H1 (cell line): ENCODE measurements at regions not wholly inside any gene's neighbourhood (a gene's known extent, or its start where the extent isn't known, plus 50 kb on each side); places are given as distances from the start of the nearest gene placed in this dataset.

Experiments used
- CTCF ChIA-PET: fragments of 300-600 bp; sonication (Branson Sonifier 250); formaldehyde crosslinking; loops from one replicate; lab custom pipeline; 2021; ENCODE audit not compliant: partially characterized antibody; lab: Charles Lee
- POLR2A ChIA-PET: fragments of 300-600 bp; sonication (Branson Sonifier 250); formaldehyde crosslinking; loops from one replicate; lab custom pipeline; 2021; ENCODE audit warnings: inconsistent platforms; ENCODE audit not compliant: partially characterized antibody; lab: Charles Lee
- DNase-seq, 2 experiments: peaks; one replicate each; pipeline versions ENCODE4 v3.0.0 to v3.0.0-alpha.2; 2010 to 2022; ENCODE audit warnings: low spot score in 2 of 2, low read depth in 1 of 2, mixed read lengths in 1 of 2
- FAIRE-seq: peaks from 2 replicates; lab custom pipeline; 2011; peaks lifted over from hg19 to GRCh38; lab: Jason Lieb, UNC
- H2AFZ ChIP-seq: 2 replicates; pipeline ENCODE4 v1.8.1; 2012; ENCODE audit warnings: low read length, inconsistent platforms
- H2AK5ac ChIP-seq: 2 replicates; pipeline ENCODE4 v1.6.1; 2013; ENCODE audit warnings: low read depth, low read length
- H2BK120ac ChIP-seq: replicated peaks from 2 replicates; pipeline ENCODE3; 2013; ENCODE audit warnings: low read depth, low read length, inconsistent platforms
- H2BK12ac ChIP-seq: 2 replicates; pipeline ENCODE4 v1.6.1; 2013; ENCODE audit warnings: low read depth, low read length
- H2BK15ac ChIP-seq: 2 replicates; pipeline ENCODE4 v1.6.1; 2013; ENCODE audit warnings: low read length
- H2BK20ac ChIP-seq: 2 replicates; pipeline ENCODE4 v1.6.1; 2013; ENCODE audit warnings: low read length
- H2BK5ac ChIP-seq: 2 replicates; pipeline ENCODE4 v1.6.1; 2013; ENCODE audit warnings: low read depth, low read length
- H3K14ac ChIP-seq: 2 replicates; pipeline ENCODE4 v1.6.1; 2013; ENCODE audit warnings: inconsistent platforms; ENCODE audit not compliant: insufficient read length
- H3K18ac ChIP-seq: 2 replicates; pipeline ENCODE4 v1.6.1; 2013; ENCODE audit warnings: low read length; ENCODE audit errors: extremely low read depth
- H3K23ac ChIP-seq: 2 replicates; pipeline ENCODE4 v1.6.1; 2013; ENCODE audit warnings: inconsistent platforms; ENCODE audit not compliant: insufficient read length
- H3K23me2 ChIP-seq: 2 replicates; pipeline ENCODE4 v1.6.1; 2013; ENCODE audit warnings: low read depth, low read length
- H3K27ac ChIP-seq: 2 replicates; pipeline ENCODE4 v1.6.1; 2011; ENCODE audit warnings: low read depth, low read length, inconsistent platforms
- H3K27me3 ChIP-seq, 4 experiments: replicated peaks in 1 of 4; 1 replicate in 1 of 4; 2 replicates in 3 of 4; pipeline versions ENCODE4 v1.6.1 to v1.8.1; 2011 to 2013; ENCODE audit warnings: low read length in 3 of 4, mild to moderate bottlenecking in 3 of 4, inconsistent platforms in 2 of 4, mixed read lengths in 2 of 4, moderate library complexity in 1 of 4; ENCODE audit not compliant: control insufficient read depth in 3 of 4, insufficient read depth in 3 of 4; ENCODE audit errors: extremely low read depth in 1 of 4
- H3K36me3 ChIP-seq, 4 experiments: 2 replicates each; pipeline versions ENCODE4 v1.6.1 to v1.8.1; 2011 to 2013; ENCODE audit warnings: mild to moderate bottlenecking in 4 of 4, low read length in 3 of 4, moderate library complexity in 2 of 4, control low read depth in 1 of 4, inconsistent platforms in 1 of 4; ENCODE audit not compliant: insufficient read depth in 4 of 4, control insufficient read depth in 2 of 4
- H3K4ac ChIP-seq: replicated peaks from 2 replicates; pipeline ENCODE3; 2013; ENCODE audit warnings: low read length, low read depth, mixed read lengths, inconsistent platforms; ENCODE audit not compliant: insufficient read length
- H3K4me1 ChIP-seq, 4 experiments: replicated peaks in 1 of 4; 1 replicate in 1 of 4; 2 replicates in 3 of 4; pipeline versions ENCODE4 v1.6.1 to v1.8.1; 2011 to 2013; ENCODE audit warnings: low read length in 3 of 4, inconsistent platforms in 2 of 4, mixed read lengths in 1 of 4; ENCODE audit not compliant: insufficient read depth in 4 of 4, control insufficient read depth in 3 of 4
- H3K4me2 ChIP-seq, 2 experiments: 2 replicates each; pipeline versions ENCODE4 v1.6.1 to v1.8.1; 2011 to 2013; ENCODE audit warnings: low read depth in 2 of 2, low read length in 2 of 2, control low read depth in 1 of 2, inconsistent platforms in 1 of 2, mild to moderate bottlenecking in 1 of 2; ENCODE audit not compliant: insufficient read depth in 1 of 2
- H3K4me3 ChIP-seq, 4 experiments: fragments of 200-600, 300-600 bp in 1 of 4; sonication (generic), shearing (Covaris generic), sonication (Bioruptor Twin) in 1 of 4; 2 replicates each; pipeline versions ENCODE4 v1.5.1 to v1.8.1; 2011 to 2016; ENCODE audit warnings: low read length in 4 of 4, low read depth in 3 of 4, control low read depth in 2 of 4, inconsistent platforms in 2 of 4, mild to moderate bottlenecking in 2 of 4, mixed read lengths in 1 of 4, moderate library complexity in 1 of 4; ENCODE audit not compliant: insufficient read depth in 2 of 4; ENCODE audit errors: extremely low read depth in 1 of 4
- H3K56ac ChIP-seq: replicated peaks from 2 replicates; pipeline ENCODE3; 2013; ENCODE audit warnings: low read depth, mild to moderate bottlenecking, mixed read lengths, low read length, inconsistent platforms; ENCODE audit not compliant: insufficient read length
- H3K79me1 ChIP-seq: 2 replicates; pipeline ENCODE4 v1.6.1; 2013; ENCODE audit warnings: low read depth, low read length, control low read depth
- H3K79me2 ChIP-seq, 2 experiments: 2 replicates each; pipeline versions ENCODE4 v1.6.1 to v1.8.1; 2012 to 2013; ENCODE audit warnings: low read length in 2 of 2, mild to moderate bottlenecking in 2 of 2, inconsistent platforms in 1 of 2; ENCODE audit not compliant: insufficient read depth in 2 of 2, control insufficient read depth in 1 of 2
- H3K9ac ChIP-seq, 4 experiments: replicated peaks in 1 of 4; 1 replicate in 1 of 4; 2 replicates in 3 of 4; pipeline versions ENCODE4 v1.6.1 to v1.8.1; 2011 to 2013; ENCODE audit warnings: low read depth in 3 of 4, low read length in 3 of 4, control low read depth in 2 of 4, mild to moderate bottlenecking in 2 of 4, moderate library complexity in 2 of 4, inconsistent platforms in 1 of 4; ENCODE audit errors: extremely low read depth in 1 of 4
- H3K9me3 ChIP-seq, 2 experiments: 2 replicates each; pipeline versions ENCODE4 v1.6.1 to v1.8.1; 2012 to 2013; ENCODE audit warnings: mild to moderate bottlenecking in 2 of 2, moderate library complexity in 2 of 2, control low read depth in 1 of 2, inconsistent platforms in 1 of 2, low read depth in 1 of 2, low read length in 1 of 2, mixed read lengths in 1 of 2; ENCODE audit not compliant: insufficient read depth in 2 of 2
- H4K20me1 ChIP-seq, 2 experiments: replicated peaks in 1 of 2; 2 replicates each; pipeline versions ENCODE3 to v1.8.1; 2011 to 2013; ENCODE audit warnings: inconsistent platforms in 2 of 2, low read length in 2 of 2, mild to moderate bottlenecking in 1 of 2; ENCODE audit not compliant: insufficient read depth in 2 of 2, control insufficient read depth in 1 of 2
- H4K5ac ChIP-seq: 2 replicates; pipeline ENCODE4 v1.6.1; 2013; ENCODE audit warnings: low read length, low read depth, mixed read lengths, inconsistent platforms; ENCODE audit not compliant: insufficient read length
- H4K8ac ChIP-seq: 2 replicates; pipeline ENCODE4 v1.8.0; 2013; ENCODE audit warnings: mild to moderate bottlenecking, moderate library complexity, low read length, inconsistent platforms; ENCODE audit not compliant: insufficient read depth; ENCODE audit errors: extremely low read depth
- H4K91ac ChIP-seq: replicated peaks from 2 replicates; pipeline ENCODE3; 2013; ENCODE audit warnings: low read length, mixed read lengths, inconsistent platforms; ENCODE audit not compliant: insufficient read length
- BRCA1 ChIP-seq: IDR thresholded peaks from 2 replicates; pipeline ENCODE4 v1.6.1; 2012; ENCODE audit warnings: low read depth, low read length, improper control_type of control experiment
- CBX8 ChIP-seq: fragments of 300-800, 300-1000 bp; sonication (generic); IDR thresholded peaks from 2 replicates; pipeline ENCODE4 v1.7.1; 2016; ENCODE audit warnings: low read depth, low read length, borderline replicate concordance
- SAP30 ChIP-seq: fragments of 300-600 bp; sonication (generic); IDR thresholded peaks from 2 replicates; pipeline ENCODE4 v1.7.1; 2012; ENCODE audit warnings: low read length, moderate library complexity, mild to moderate bottlenecking, inconsistent platforms; ENCODE audit not compliant: insufficient read depth, insufficient replicate concordance
- SP1 ChIP-seq: IDR thresholded peaks from 2 replicates; pipeline ENCODE4 v1.6.1; 2011; ENCODE audit warnings: low read depth, low read length
- WGBS, 2 experiments: shearing (Covaris generic) in 1 of 2; methylation state at CpG; one replicate each; pipeline versions ENCODE4 v1.1.6 to v1.1.7; 2013 to 2015; ENCODE audit warnings: low lambda C conversion rate in 2 of 2, mixed read lengths in 2 of 2, inconsistent platforms in 1 of 2, low coverage in 1 of 2, missing lambda C conversion rate in 1 of 2; ENCODE audit not compliant: insufficient replicate concordance in 2 of 2, insufficient coverage in 1 of 2, insufficient read length in 1 of 2; ENCODE audit errors: extremely low coverage in 1 of 2, missing lambda C conversion rate in 1 of 2; 5-methylcytosine and 5-hydroxymethylcytosine counted together
- TF ChIP-seq, protein P1 (sequence below): IDR thresholded peaks from 2 replicates; pipeline ENCODE4 v1.6.1; 2012; ENCODE audit warnings: inconsistent platforms

DNA sequence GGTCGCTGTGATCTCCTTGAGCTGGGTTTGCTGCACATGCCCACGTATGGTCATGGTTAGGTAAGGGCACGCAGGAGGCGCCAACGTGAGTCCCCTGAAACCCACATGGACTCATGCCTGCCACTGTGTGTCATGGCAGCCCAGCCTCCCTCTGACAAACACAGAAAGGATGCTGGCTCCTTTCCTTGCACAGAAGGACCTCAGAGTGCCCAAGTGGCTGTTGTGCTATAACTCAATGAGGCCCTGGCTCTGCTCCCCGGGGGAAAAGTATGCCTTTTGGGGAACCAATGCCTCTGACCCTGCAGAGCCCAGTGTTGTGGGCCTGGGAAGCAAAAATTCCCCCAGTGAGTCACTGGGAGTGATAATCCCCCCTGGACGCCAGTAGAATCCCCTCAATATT lies 233.9 kb downstream of the VAPA start:
- FAIRE-seq (no peak), DNase-seq (no peak)
- Histone ChIP-seq H4K8ac (no peak overlapping the region), H3K14ac (no peak overlapping the region), H3K27ac (no peak overlapping the region), H3K4me1 (no peaks in the 10 kb centered on the region; a peak in 1 of 7 replicates), H3K4me2 (no peak overlapping the region), H3K9me3 (0 out of 4 replicates have a peak, but pooled peaks cover 0 to 3% of the 10 kb centered on the region in 2 experiments), H4K91ac (no peak overlapping the region), H3K4ac (no peak overlapping the region), H2BK12ac (no peak overlapping the region), H3K23ac (no peak overlapping the region), H3K27me3 (no peaks in the 10 kb centered on the region; a peak in 1 of 7 replicates), H3K79me1 (no peaks in the 10 kb centered on the region), H3K36me3 (no peaks in the 10 kb centered on the region), H3K79me2 (no peaks in the 10 kb centered on the region), H4K20me1 (no peaks in the 10 kb centered on the region), H2BK120ac (no peak overlapping the region)
- POLR2A ChIA-PET = no interaction called here
- WGBS, 2 experiments = 93% methylated on average over 7 of the region's 7 CpGs; no CpG with 5 or more reads in 1 of the 2 experiments
- CTCF ChIA-PET = interaction anchor here (0.7 to 2.2 kb wide), 4 partner anchors 12 to 180 kb away, joined by 3 to 5 read pairs (median 4); no protein-coding TSS in a partner anchor
- TF ChIP-seq CBX8 (no peak), SP1 (no peak), BRCA1 (no peak), SAP30 (no peak)
- TF ChIP-seq, protein P1, sequence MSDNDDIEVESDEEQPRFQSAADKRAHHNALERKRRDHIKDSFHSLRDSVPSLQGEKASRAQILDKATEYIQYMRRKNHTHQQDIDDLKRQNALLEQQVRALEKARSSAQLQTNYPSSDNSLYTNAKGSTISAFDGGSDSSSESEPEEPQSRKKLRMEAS = no peak
- TF ChIP-seq, all 59 proteins: peak for 0
- Histone ChIP-seq H2AK5ac (no peak overlapping the region), H2BK20ac (no peak overlapping the region), H2BK5ac (no peak overlapping the region), H4K5ac (no peak overlapping the region), H3K23me2 (no peaks in the 10 kb centered on the region), H3K18ac (no peak overlapping the region), H3K4me3 (no peak overlapping the region), H2BK15ac (no peak overlapping the region), H2AFZ (no peak overlapping the region), H3K9ac (no peak overlapping the region), H3K56ac (no peak overlapping the region)
